A549 (cell line): ENCODE measurements at regions not wholly inside any gene's neighbourhood (a gene's known extent, or its start where the extent isn't known, plus 50 kb on each side); places are given as distances from the start of the nearest gene placed in this dataset.

Experiments
- ATAC-seq, 2 experiments: fragments of 200-7000 bp in 1 of 2; fragments of >200 bp in 1 of 2; cut with Nextera tagmentation in 1 of 2; cut with Tn5 transposase in 1 of 2; 3 replicates each; pipeline versions ENCODE4 v1.8.0 to v1.9.1; 2018 to 2020; ENCODE audit warnings: mild to moderate bottlenecking in 1 of 2, moderate library complexity in 1 of 2
- CTCF ChIA-PET: fragments of 300-600 bp; sonication (Branson Sonifier 250); formaldehyde crosslinking; extraction: SDS; loops from one replicate; lab custom pipeline; 2021; ENCODE audit warnings: antibody characterized with exemption, inconsistent platforms; lab: Yijun Ruan, JAX
- POLR2A ChIA-PET: fragments of 350-600 bp; formaldehyde crosslinking; extraction: SDS; loops from one replicate; lab custom pipeline; 2021; ENCODE audit warnings: antibody characterized with exemption, inconsistent platforms; lab: Yijun Ruan, JAX
- DNase-seq, 2 experiments: peaks; one replicate each; pipeline versions ENCODE4 v3.0.0 to v3.0.0-alpha.2; 2011 to 2016; ENCODE audit warnings: low read depth in 1 of 2, low spot score in 1 of 2
- FAIRE-seq: peaks from 2 replicates; lab custom pipeline; 2011; peaks lifted over from hg19 to GRCh38; lab: Jason Lieb, UNC
- H3K27ac ChIP-seq, 2 experiments: fragments of >200 bp; sonication (Bioruptor Twin); formaldehyde crosslinking; 3 replicates each; pipeline ENCODE4 v1.5.1; 2016 to 2017
- H3K4me1 ChIP-seq: fragments of >200 bp; sonication (Bioruptor Twin); formaldehyde crosslinking; 3 replicates; pipeline ENCODE4 v1.6.1; 2016
- H3K4me2 ChIP-seq: fragments of >200 bp; sonication (Bioruptor Twin); formaldehyde crosslinking; 3 replicates; pipeline ENCODE4 v1.6.1; 2016
- H3K4me3 ChIP-seq: fragments of >200 bp; sonication (Bioruptor Twin); formaldehyde crosslinking; 3 replicates; pipeline ENCODE4 v1.5.1; 2016
- H3K9me3 ChIP-seq: fragments of >200 bp; sonication (Bioruptor Twin); formaldehyde crosslinking; 3 replicates; pipeline ENCODE4 v1.6.1; 2016
- E2F6 ChIP-seq: IDR thresholded peaks from 2 replicates; pipeline ENCODE4 v1.6.1; 2012; ENCODE audit warnings: low read depth, borderline replicate concordance
- ELK1 ChIP-seq: fragments of 150-350 bp; IDR thresholded peaks from 2 replicates; pipeline ENCODE4 v1.6.1; 2014; ENCODE audit warnings: low read depth, mild to moderate bottlenecking, low read length
- FOSL2 ChIP-seq, 2 experiments: fragments of 450-650 bp in 1 of 2; fragments of >200 bp in 1 of 2; sonication (Bioruptor Twin) in 1 of 2; formaldehyde crosslinking; IDR thresholded peaks; 2 replicates each; pipeline versions ENCODE4 v1.5.0 to v1.6.1; 2016 to 2020; ENCODE audit warnings: mild to moderate bottlenecking in 1 of 2, moderate library complexity in 1 of 2
- FOXS1 ChIP-seq: fragments of 250-450 bp; sonication (Bioruptor Pico); IDR thresholded peaks from 2 replicates; pipeline ENCODE4 v1.5.0; 2020; ENCODE audit warnings: mild to moderate bottlenecking, moderate library complexity
- HOXA7 ChIP-seq: fragments of 250-450 bp; sonication (Bioruptor Pico); IDR thresholded peaks from 2 replicates; pipeline ENCODE4 v1.5.0; 2020; ENCODE audit warnings: mild to moderate bottlenecking, moderate library complexity
- HOXB13 ChIP-seq: fragments of 250-450 bp; sonication (Bioruptor Pico); IDR thresholded peaks from 2 replicates; pipeline ENCODE4 v1.5.0; 2020; ENCODE audit warnings: low read depth, mild to moderate bottlenecking, moderate library complexity
- JUNB ChIP-seq: fragments of >200 bp; sonication (Bioruptor Twin); formaldehyde crosslinking; IDR thresholded peaks from 2 replicates; pipeline ENCODE4 v1.6.1; 2016
- MAFK ChIP-seq: fragments of 450-650 bp; IDR thresholded peaks from 2 replicates; pipeline ENCODE4 v1.6.1; 2014; ENCODE audit not compliant: partially characterized antibody
- NR3C1 ChIP-seq: fragments of >200 bp; sonication (Bioruptor Twin); formaldehyde crosslinking; IDR thresholded peaks from 3 replicates; pipeline ENCODE4 v1.6.1; 2017
- PHF8 ChIP-seq: fragments of 200-600 bp; sonication (generic); IDR thresholded peaks from 2 replicates; pipeline ENCODE4 v1.6.1; 2016; ENCODE audit warnings: low read depth, mild to moderate bottlenecking, antibody characterized with exemption, moderate library complexity, borderline replicate concordance
- POLR2A ChIP-seq: IDR thresholded peaks from 2 replicates; pipeline ENCODE4 v1.6.1; 2012; ENCODE audit warnings: mild to moderate bottlenecking, low read length
- POLR2AphosphoS2 ChIP-seq: conservative IDR thresholded peaks from 2 replicates; pipeline ENCODE4 v1.6.1; 2012; ENCODE audit warnings: low read length, improper control_type of control experiment, inconsistent platforms
- RAD21 ChIP-seq, 2 experiments: fragments of >200 bp in 1 of 2; sonication (Bioruptor Twin) in 1 of 2; formaldehyde crosslinking in 1 of 2; IDR thresholded peaks in 1 of 2; conservative IDR thresholded peaks in 1 of 2; 2 replicates in 1 of 2; 3 replicates in 1 of 2; pipeline ENCODE4 v1.6.1; 2012 to 2018; ENCODE audit warnings: inconsistent platforms in 1 of 2
- RARB ChIP-seq: fragments of 250-450 bp; sonication (Bioruptor Pico); IDR thresholded peaks from 2 replicates; pipeline ENCODE4 v1.8.0; 2021; ENCODE audit warnings: mild to moderate bottlenecking, moderate library complexity
- RNF2 ChIP-seq: fragments of 200-600 bp; sonication (generic); IDR thresholded peaks from 2 replicates; pipeline ENCODE4 v1.6.1; 2016; ENCODE audit warnings: low read depth, mild to moderate bottlenecking, antibody characterized with exemption, moderate library complexity, borderline replicate concordance
- SMC3 ChIP-seq: fragments of >200 bp; sonication (Bioruptor Twin); formaldehyde crosslinking; IDR thresholded peaks from 3 replicates; pipeline ENCODE4 v1.6.1; 2018; ENCODE audit warnings: inconsistent platforms
- USF2 ChIP-seq: fragments of 450-650 bp; IDR thresholded peaks from 2 replicates; pipeline ENCODE4 v1.6.1; 2014; ENCODE audit warnings: antibody characterized with exemption
- ZFP36 ChIP-seq: fragments of 450-650 bp; IDR thresholded peaks from 2 replicates; pipeline ENCODE4 v1.6.1; 2014; ENCODE audit warnings: borderline replicate concordance; ENCODE audit not compliant: partially characterized antibody
- ZNF302 ChIP-seq: fragments of 250-450 bp; sonication (Bioruptor Pico); IDR thresholded peaks from 2 replicates; pipeline ENCODE4 v1.9.0; 2021; ENCODE audit warnings: inconsistent platforms, mild to moderate bottlenecking, moderate library complexity
- WGBS: methylation state at CpG from one replicate; pipeline ENCODE4 v1.1.6; 2017; ENCODE audit errors: missing lambda C conversion rate; 5-methylcytosine and 5-hydroxymethylcytosine counted together

- CTCF ChIA-PET, result no interaction called here
- H3K4me1 ChIP-seq, result peaks cover 14% of the 10 kb centered on the region
- no peak for FAIRE-seq
- TF ChIP-seq RNF2 (no peak), POLR2A (no peak), POLR2AphosphoS2 (no peak), FOXS1 (CRISPR knock-in tag) (no peak)
- TF ChIP-seq, all 56 proteins: peak for 0
- Histone ChIP-seq H3K27ac (no peak overlapping the region; a peak in 1 of 6 replicates), H3K4me3 (no peak overlapping the region), H3K9me3 (no peaks in the 10 kb centered on the region), H3K4me2 (no peak overlapping the region)
- POLR2A ChIA-PET, result no interaction called here
- 95% methylated on average over 1 of the region's 1 CpG for WGBS
- no peak for ATAC-seq
- no peak for DNase-seq
These were observed 223.7 kb downstream of the KCNRG start for GRCh38 chr13:50238922-50239321.

GRCh38 chr13:50241479-50241878 lies 226.2 kb downstream of the KCNRG start:
- ATAC-seq, result no peak
- TF ChIP-seq PHF8 (no peak), ZFP36 (no peak), JUNB (no peak), MAFK (peak; percentile 25), ELK1 (no peak)
- POLR2A ChIA-PET, result no interaction called here
- CTCF ChIA-PET, result no interaction called here
- Histone ChIP-seq H3K4me1 (peaks cover 32% of the 10 kb centered on the region), H3K27ac (peak overlapping the region in 1 of 2 experiments; percentile 3; a peak in 1 of 6 replicates), H3K4me2 (peak overlapping the region; percentile 33; the same call in 2 of the 3 replicates), H3K4me3 (no peak overlapping the region), H3K9me3 (peaks cover 4% of the 10 kb centered on the region; the same call in 2 of the 3 replicates)
- DNase-seq, result no peak
- FAIRE-seq, result no peak
- WGBS, result 16% methylated on average over 4 of the region's 4 CpGs

GRCh38 chr13:50243931-50244330 lies 228.7 kb downstream of the KCNRG start:
- ATAC-seq, result no peak
- Histone ChIP-seq H3K9me3 (peaks cover 11% of the 10 kb centered on the region; the same call in 2 of the 3 replicates), H3K4me1 (peaks cover 32% of the 10 kb centered on the region)
- 94% methylated on average over 2 of the region's 2 CpGs for WGBS
- TF ChIP-seq USF2, result no peak
- TF ChIP-seq NR3C1, result no peak
- TF ChIP-seq RAD21 (conservative IDR thresholded peaks at IDR 0.05 in 1 of 2, IDR thresholded peaks at IDR 0.05 in 1 of 2), result no peak
- no peak for TF ChIP-seq SMC3
- TF ChIP-seq HOXA7 (CRISPR knock-in tag), result no peak
- TF ChIP-seq RARB (CRISPR knock-in tag), result no peak
- TF ChIP-seq E2F6, result no peak
- no peak for TF ChIP-seq FOSL2 (IDR thresholded peaks at IDR 0.05)
- TF ChIP-seq FOSL2 (CRISPR knock-in tag; IDR thresholded peaks at IDR 0.05), result no peak
- TF ChIP-seq HOXB13 (CRISPR knock-in tag), result no peak
- no peak for TF ChIP-seq ZNF302 (CRISPR knock-in tag)
- TF ChIP-seq, all 56 proteins: peak for 0
- no peak for FAIRE-seq
- H3K4me3 ChIP-seq, result no peak overlapping the region
- H3K4me2 ChIP-seq, result peak overlapping the region; percentile 70
- ChIA-PET CTCF (no interaction called here), POLR2A (no interaction called here)
- peak overlapping the region; percentile 75 to 77; a peak in 5 of 6 replicates for H3K27ac ChIP-seq
- DNase-seq, result no peak

GRCh38 chr13:50244355-50244712 lies 229.1 kb downstream of the KCNRG start:
- H3K4me1 ChIP-seq, result peaks cover 32% of the 10 kb centered on the region
- peak overlapping the region; percentile 70 for H3K4me2 ChIP-seq
- WGBS, result 85% methylated on average over 6 of the region's 6 CpGs
- no peak for TF ChIP-seq HOXB13 (CRISPR knock-in tag)
- no peak overlapping the region for H3K4me3 ChIP-seq
- DNase-seq (no peak), FAIRE-seq (no peak), ATAC-seq (no peak)
- POLR2A ChIA-PET, result interaction anchor here (0.6 kb wide), 1 partner anchor 118 kb away, joined by 3 read pairs; no protein-coding TSS in a partner anchor
- H3K27ac ChIP-seq, result peak overlapping the region; percentile 75 to 77
- CTCF ChIA-PET, result no interaction called here
- H3K9me3 ChIP-seq, result peaks cover 11% of the 10 kb centered on the region; the same call in 2 of the 3 replicates
